Nephron (organoid): ENCODE measurements at regions not wholly inside any gene's neighbourhood (a gene's known extent, or its start where the extent isn't known, plus 50 kb on each side); places are given as distances from the start of the nearest gene placed in this dataset.

Experiments
- H3K27ac Mint-ChIP-seq, 3 experiments: 2 replicates each; pipeline ENCODE4 v1.8.0; 2020; ENCODE audit warnings: mixed read lengths in 3 of 3, mild to moderate bottlenecking in 2 of 3, moderate library complexity in 1 of 3
- H3K27me3 Mint-ChIP-seq: 2 replicates; pipeline ENCODE4 v1.8.0; 2021; ENCODE audit warnings: low read depth, mild to moderate bottlenecking, moderate library complexity, mixed read lengths
- H3K36me3 Mint-ChIP-seq: 2 replicates; pipeline ENCODE4 v1.8.0; 2020; ENCODE audit warnings: low read depth, mixed read lengths
- H3K4me1 Mint-ChIP-seq: 2 replicates; pipeline ENCODE4 v1.8.0; 2020; ENCODE audit warnings: mixed read lengths
- H3K4me3 Mint-ChIP-seq, 3 experiments: 2 replicates each; pipeline ENCODE4 v1.8.0; 2020; ENCODE audit warnings: mild to moderate bottlenecking in 3 of 3, mixed read lengths in 3 of 3, moderate library complexity in 2 of 3
- H3K9me3 Mint-ChIP-seq: 2 replicates; pipeline ENCODE4 v1.8.0; 2020; ENCODE audit warnings: mixed read lengths
- CTCF ChIP-seq, 3 experiments: fragments of 200-600 bp; sonication (generic); IDR thresholded peaks; one replicate each; pipeline ENCODE4 v1.5.0; 2021; ENCODE audit warnings: antibody characterized with exemption in 3 of 3; ENCODE audit not compliant: unreplicated experiment in 3 of 3

GRCh38 chr5:91255396-91256141 is 127.5 kb downstream of the ARRDC3 start:
- Mint-ChIP-seq H3K27ac (no peak overlapping the region), H3K9me3 (no peaks in the 10 kb centered on the region)

GRCh38 chr5:91252916-91253315 is 130.2 kb downstream of the ARRDC3 start:
- no peaks in the 10 kb centered on the region for H3K27me3 Mint-ChIP-seq
- H3K36me3 Mint-ChIP-seq: no peaks in the 10 kb centered on the region
- H3K4me1 Mint-ChIP-seq: peaks cover 4% of the 10 kb centered on the region
- H3K27ac Mint-ChIP-seq: no peak overlapping the region
- no peak overlapping the region for H3K4me3 Mint-ChIP-seq
- peaks cover 9% of the 10 kb centered on the region for H3K9me3 Mint-ChIP-seq
- no peak for TF ChIP-seq CTCF (IDR thresholded peaks at IDR 0.05; ENCODE audit: unreplicated experiment in 3 of 3)

More at GRCh38 chr5:91255396-91256141, 127.5 kb downstream of the ARRDC3 start:
- no peak for TF ChIP-seq CTCF (IDR thresholded peaks at IDR 0.05; ENCODE audit: unreplicated experiment in 3 of 3)
- Mint-ChIP-seq H3K36me3 (no peaks in the 10 kb centered on the region), H3K27me3 (no peaks in the 10 kb centered on the region), H3K4me3 (no peak overlapping the region), H3K4me1 (peaks cover 4% of the 10 kb centered on the region)

- no peak overlapping the region for H3K4me3 Mint-ChIP-seq
- peaks cover 3% of the 10 kb centered on the region for H3K27me3 Mint-ChIP-seq
- peaks cover 29% of the 10 kb centered on the region for H3K9me3 Mint-ChIP-seq
- no peaks in the 10 kb centered on the region for H3K4me1 Mint-ChIP-seq
- no peak for TF ChIP-seq CTCF (IDR thresholded peaks at IDR 0.05; ENCODE audit: unreplicated experiment in 3 of 3)
- no peak overlapping the region for H3K27ac Mint-ChIP-seq
- H3K36me3 Mint-ChIP-seq: no peaks in the 10 kb centered on the region
Measured at GRCh38 chr5:91245871-91246270, 137.2 kb downstream of the ARRDC3 start.

GRCh38 chr5:91245074-91245452 is 138.1 kb downstream of the ARRDC3 start:
- peaks cover 27% of the 10 kb centered on the region for H3K9me3 Mint-ChIP-seq
- H3K4me3 Mint-ChIP-seq: no peak overlapping the region
- H3K27me3 Mint-ChIP-seq: peaks cover 3% of the 10 kb centered on the region
- no peaks in the 10 kb centered on the region for H3K36me3 Mint-ChIP-seq
- H3K4me1 Mint-ChIP-seq: no peaks in the 10 kb centered on the region
- no peak overlapping the region for H3K27ac Mint-ChIP-seq
- no peak for TF ChIP-seq CTCF (IDR thresholded peaks at IDR 0.05; ENCODE audit: unreplicated experiment in 3 of 3)

- H3K27ac Mint-ChIP-seq: no peak overlapping the region
- no peak for TF ChIP-seq CTCF (IDR thresholded peaks at IDR 0.05; ENCODE audit: unreplicated experiment in 3 of 3)
- peaks cover 24% of the 10 kb centered on the region for H3K9me3 Mint-ChIP-seq
- H3K27me3 Mint-ChIP-seq: peaks cover 3% of the 10 kb centered on the region
- no peaks in the 10 kb centered on the region for H3K4me1 Mint-ChIP-seq
- no peak overlapping the region for H3K4me3 Mint-ChIP-seq
- H3K36me3 Mint-ChIP-seq: no peaks in the 10 kb centered on the region
Measured at GRCh38 chr5:91244380-91245073, 138.6 kb downstream of the ARRDC3 start.
